H1 (cell line): ENCODE measurements at regions not wholly inside any gene's neighbourhood (a gene's known extent, or its start where the extent isn't known, plus 50 kb on each side); places are given as distances from the start of the nearest gene placed in this dataset.

ENCODE experiments used
- BACH1 ChIP-seq: IDR thresholded peaks from 2 replicates; pipeline ENCODE4 v1.6.1; 2012; ENCODE audit warnings: low read length, improper control_type of control experiment
- BRCA1 ChIP-seq: IDR thresholded peaks from 2 replicates; pipeline ENCODE4 v1.6.1; 2012; ENCODE audit warnings: low read depth, low read length, improper control_type of control experiment
- CBX8 ChIP-seq: fragments of 300-800, 300-1000 bp; sonication (generic); IDR thresholded peaks from 2 replicates; pipeline ENCODE4 v1.7.1; 2016; ENCODE audit warnings: low read depth, low read length, borderline replicate concordance
- CEBPB ChIP-seq: IDR thresholded peaks from 2 replicates; pipeline ENCODE4 v1.6.1; 2012; ENCODE audit warnings: low read depth, low read length
- CHD7 ChIP-seq: fragments of 300-600 bp; sonication (generic); IDR thresholded peaks from 2 replicates; pipeline ENCODE4 v1.7.1; 2012; ENCODE audit warnings: low read length, moderate library complexity, mild to moderate bottlenecking, inconsistent platforms; ENCODE audit not compliant: insufficient replicate concordance
- CREB1 ChIP-seq: IDR thresholded peaks from 2 replicates; pipeline ENCODE4 v1.6.1; 2012; ENCODE audit warnings: inconsistent platforms
- HDAC6 ChIP-seq: IDR thresholded peaks from one replicate; pipeline ENCODE4 v1.7.1; 2012; ENCODE audit warnings: low read depth, mild to moderate bottlenecking, inconsistent platforms, low read length, moderate library complexity
- JUND ChIP-seq: IDR thresholded peaks from 2 replicates; pipeline ENCODE4 v1.6.1; 2011; ENCODE audit warnings: mild to moderate bottlenecking, improper control_type of control experiment, low read length
- MAFK ChIP-seq: IDR thresholded peaks from 2 replicates; pipeline ENCODE4 v1.6.1; 2012; ENCODE audit warnings: low read depth, mild to moderate bottlenecking, improper control_type of control experiment, low read length
- SP4 ChIP-seq: IDR thresholded peaks from 2 replicates; pipeline ENCODE4 v1.6.1; 2012; ENCODE audit warnings: low read length, inconsistent platforms

- TF ChIP-seq CHD7 (no peak), JUND (no peak), BACH1 (no peak), CEBPB (no peak), CREB1 (no peak), HDAC6 (no peak), BRCA1 (no peak), MAFK (no peak), CBX8 (no peak), SP4 (no peak)
Observed at GRCh38 chrX:4091046-4091760, 377.8 kb upstream of the PRKX start (continued).
